Skeletal muscle tissue (tissue), 3 donors: ENCODE measurements at regions not wholly inside any gene's neighbourhood (a gene's known extent, or its start where the extent isn't known, plus 50 kb on each side); places are given as distances from the start of the nearest gene placed in this dataset.

Experiments used
- H3K27ac ChIP-seq: one replicate; pipeline ENCODE4 v1.7.0; 2013; ENCODE audit warnings: mild to moderate bottlenecking, low read depth, low read length, inconsistent platforms
- H3K27me3 ChIP-seq, 3 donors: one replicate each; pipeline ENCODE4 v1.7.0; 2013; ENCODE audit warnings: low read length in 3 of 3; ENCODE audit not compliant: control insufficient read depth in 3 of 3, insufficient read depth in 3 of 3
- H3K36me3 ChIP-seq, 3 donors: one replicate each; pipeline ENCODE4 v1.7.0; 2013; ENCODE audit warnings: low read length in 3 of 3; ENCODE audit not compliant: control insufficient read depth in 3 of 3, insufficient read depth in 3 of 3
- H3K4me1 ChIP-seq, 3 donors: one replicate each; pipeline ENCODE4 v1.7.0; 2013; ENCODE audit warnings: low read length in 3 of 3, mild to moderate bottlenecking in 3 of 3; ENCODE audit not compliant: control insufficient read depth in 3 of 3, insufficient read depth in 3 of 3
- H3K4me3 ChIP-seq, 3 donors: one replicate each; pipeline ENCODE4 v1.7.0; 2013; ENCODE audit warnings: low read length in 3 of 3
- H3K9ac ChIP-seq, 3 donors: one replicate each; pipeline ENCODE4 v1.7.0; 2013; ENCODE audit warnings: low read length in 3 of 3, mild to moderate bottlenecking in 3 of 3, moderate library complexity in 2 of 3, low read depth in 1 of 3
- H3K9me3 ChIP-seq, 3 donors: one replicate each; pipeline ENCODE4 v1.7.0; 2013; ENCODE audit warnings: low read length in 3 of 3; ENCODE audit not compliant: control insufficient read depth in 3 of 3
- donor health status: Osteomylitis.

GRCh38 chr7:17706275-17706674, 234.0 kb downstream of the SNX13 start:
- H3K27me3 ChIP-seq, result no peaks in the 10 kb centered on the region
- H3K4me3 ChIP-seq, result no peak overlapping the region
- no peak overlapping the region for H3K9ac ChIP-seq

GRCh38 chr7:17706734-17707133, 233.6 kb downstream of the SNX13 start:
- no peaks in the 10 kb centered on the region for H3K27me3 ChIP-seq
- no peaks in the 10 kb centered on the region for H3K9me3 ChIP-seq
- H3K9ac ChIP-seq, result no peak overlapping the region
- H3K4me3 ChIP-seq, result no peak overlapping the region
- no peaks in the 10 kb centered on the region for H3K36me3 ChIP-seq
- no peak overlapping the region for H3K27ac ChIP-seq
- no peaks in the 10 kb centered on the region for H3K4me1 ChIP-seq

More at GRCh38 chr7:17706275-17706674, 234.0 kb downstream of the SNX13 start:
- Histone ChIP-seq H3K4me1 (no peaks in the 10 kb centered on the region), H3K36me3 (no peaks in the 10 kb centered on the region), H3K27ac (no peak overlapping the region), H3K9me3 (no peaks in the 10 kb centered on the region)

- Histone ChIP-seq H3K4me1 (no peaks in the 10 kb centered on the region), H3K36me3 (no peaks in the 10 kb centered on the region), H3K4me3 (no peak overlapping the region), H3K27me3 (no peaks in the 10 kb centered on the region), H3K9ac (no peak overlapping the region), H3K9me3 (no peaks in the 10 kb centered on the region), H3K27ac (no peak overlapping the region)
Observed at GRCh38 chr7:17709127-17709526, 231.2 kb downstream of the SNX13 start.

- no peaks in the 10 kb centered on the region for H3K27me3 ChIP-seq
- no peak overlapping the region for H3K27ac ChIP-seq
- no peaks in the 10 kb centered on the region for H3K4me1 ChIP-seq
- H3K9me3 ChIP-seq, result no peaks in the 10 kb centered on the region
- no peak overlapping the region for H3K4me3 ChIP-seq
- no peaks in the 10 kb centered on the region for H3K36me3 ChIP-seq
- H3K9ac ChIP-seq, result no peak overlapping the region
Observed at GRCh38 chr7:17709599-17709998, 230.7 kb downstream of the SNX13 start.

DNA sequence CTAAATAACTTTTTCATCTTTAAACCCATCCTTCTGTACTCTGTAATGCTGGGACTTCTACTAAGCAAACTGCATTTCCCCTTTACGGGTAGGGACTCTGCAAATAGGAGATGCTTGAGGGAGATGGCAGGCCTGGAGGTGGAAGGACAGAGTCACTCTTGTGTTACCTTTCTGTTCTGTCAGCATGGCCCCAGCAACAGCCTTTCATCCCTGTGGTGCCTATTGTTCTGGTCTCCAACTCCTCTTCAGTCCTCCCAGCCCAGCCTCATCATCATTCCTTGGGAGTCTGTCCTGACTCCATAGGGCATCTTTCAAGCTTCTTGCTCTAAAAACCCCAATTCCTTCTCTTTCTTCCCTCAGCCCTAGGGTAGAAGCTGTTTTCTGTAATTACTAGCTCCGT, 230.0 kb downstream of the SNX13 start:
- Histone ChIP-seq H3K4me3 (no peak overlapping the region), H3K27ac (no peak overlapping the region), H3K27me3 (no peaks in the 10 kb centered on the region), H3K4me1 (no peaks in the 10 kb centered on the region), H3K36me3 (no peaks in the 10 kb centered on the region), H3K9ac (no peak overlapping the region), H3K9me3 (no peaks in the 10 kb centered on the region)

DNA sequence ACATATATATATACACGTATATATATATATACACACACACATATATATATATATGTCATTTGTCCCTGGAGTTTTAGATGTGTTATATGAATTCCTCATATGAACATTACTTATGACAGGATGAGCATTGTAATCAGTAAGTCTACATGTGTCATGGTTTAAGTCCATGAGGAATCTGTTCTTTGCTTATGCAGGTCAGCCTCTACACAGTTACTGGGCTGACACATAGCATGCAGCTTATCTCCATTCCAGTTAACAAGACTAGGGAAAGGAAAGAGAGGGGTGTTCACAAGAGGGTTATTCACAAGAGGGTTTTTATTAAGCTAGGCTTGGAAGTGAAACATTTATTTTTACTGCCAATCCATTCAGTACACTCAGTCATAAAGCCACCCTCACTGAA, 226.7 kb downstream of the SNX13 start:
- no peaks in the 10 kb centered on the region for H3K36me3 ChIP-seq
- H3K9me3 ChIP-seq, result no peaks in the 10 kb centered on the region
- no peak overlapping the region for H3K9ac ChIP-seq
- no peaks in the 10 kb centered on the region for H3K27me3 ChIP-seq
- no peak overlapping the region for H3K4me3 ChIP-seq
- no peaks in the 10 kb centered on the region for H3K4me1 ChIP-seq
- no peak overlapping the region for H3K27ac ChIP-seq

DNA sequence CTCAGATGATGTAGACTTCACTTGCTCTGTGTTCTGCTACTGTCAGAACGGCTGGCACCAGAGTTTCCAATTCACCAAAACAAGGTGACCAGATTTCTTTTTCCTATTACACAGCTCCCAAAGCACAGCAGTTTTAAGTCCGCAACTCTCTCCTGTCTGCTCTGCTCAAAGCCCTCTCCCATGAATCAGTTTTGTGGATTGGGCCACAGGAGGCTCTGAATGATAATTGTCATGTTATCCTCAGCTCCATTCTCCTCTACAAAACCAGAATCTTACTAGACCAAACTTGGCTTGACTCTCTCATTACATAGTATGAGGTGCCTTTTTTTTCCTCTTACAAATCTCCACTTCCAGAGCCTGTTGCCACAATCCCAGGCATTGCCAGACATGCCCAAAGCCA, 223.5 kb downstream of the SNX13 start:
- no peak overlapping the region for H3K9ac ChIP-seq
- no peaks in the 10 kb centered on the region for H3K9me3 ChIP-seq
- no peak overlapping the region for H3K27ac ChIP-seq
- no peaks in the 10 kb centered on the region for H3K27me3 ChIP-seq
- no peaks in the 10 kb centered on the region for H3K4me1 ChIP-seq
- H3K36me3 ChIP-seq, result no peaks in the 10 kb centered on the region
- no peak overlapping the region for H3K4me3 ChIP-seq

- H3K9ac ChIP-seq, result no peak overlapping the region
- H3K4me3 ChIP-seq, result no peak overlapping the region
- H3K27me3 ChIP-seq, result no peaks in the 10 kb centered on the region
- H3K4me1 ChIP-seq, result peaks cover 0 to 3% (median 0%) of the 10 kb centered on the region in 3 donors
- H3K36me3 ChIP-seq, result no peaks in the 10 kb centered on the region
- H3K27ac ChIP-seq, result no peak overlapping the region
- no peaks in the 10 kb centered on the region for H3K9me3 ChIP-seq
Observed at GRCh38 chr7:17719998-17720397, 220.3 kb downstream of the SNX13 start.

DNA sequence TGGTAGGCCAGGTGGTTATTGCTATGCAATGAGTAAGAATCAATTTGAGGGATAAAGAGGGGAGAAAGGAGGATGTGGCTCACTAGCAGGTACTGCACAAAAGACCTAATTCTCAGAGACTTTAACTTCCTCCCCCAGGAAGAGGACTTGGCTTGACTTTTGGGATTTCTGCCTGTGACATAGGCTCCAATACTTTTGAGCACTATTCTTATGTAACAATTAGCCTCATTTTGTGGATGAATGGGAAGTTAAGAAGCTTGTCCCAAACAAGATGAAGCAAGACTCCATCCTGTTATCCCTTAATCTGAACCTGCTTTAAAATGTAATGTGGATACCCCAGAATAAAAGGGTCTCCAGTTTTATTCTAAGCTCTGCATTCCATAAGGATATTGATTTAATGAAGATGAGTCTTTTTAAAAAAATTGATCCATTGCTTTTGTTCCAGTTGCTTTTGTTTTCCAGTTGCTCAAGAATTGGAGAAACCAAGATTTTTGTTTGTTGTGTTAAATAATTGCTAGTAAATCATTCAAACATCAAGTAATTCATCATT, 218.5 kb downstream of the SNX13 start:
- no peak overlapping the region for H3K27ac ChIP-seq
- no peaks in the 10 kb centered on the region for H3K27me3 ChIP-seq
- peaks cover 0 to 3% (median 0%) of the 10 kb centered on the region in 3 donors for H3K4me1 ChIP-seq
- no peaks in the 10 kb centered on the region for H3K36me3 ChIP-seq
- H3K9ac ChIP-seq, result no peak overlapping the region
- H3K9me3 ChIP-seq, result no peaks in the 10 kb centered on the region
- no peak overlapping the region for H3K4me3 ChIP-seq

DNA sequence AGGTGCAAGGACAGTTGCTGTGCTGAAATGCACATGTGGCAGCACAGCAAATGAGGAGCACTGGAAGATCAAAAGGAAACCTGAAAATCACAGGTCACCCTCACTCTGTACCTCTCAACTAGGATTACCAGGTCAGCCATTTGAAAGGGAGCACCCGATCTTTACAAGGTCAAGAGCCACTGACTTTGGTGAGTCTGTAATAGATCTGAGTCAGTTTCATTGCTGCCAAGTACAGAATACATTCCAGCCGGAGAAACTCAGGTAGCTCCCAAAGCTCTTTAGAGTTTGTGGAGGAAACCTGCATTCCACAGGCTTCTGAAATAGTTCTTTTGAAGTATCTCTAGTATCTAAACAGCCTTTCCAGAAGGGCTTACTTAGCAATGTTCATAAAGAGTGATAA, 217.5 kb downstream of the SNX13 start:
- no peak overlapping the region for H3K4me3 ChIP-seq
- H3K9ac ChIP-seq, result no peak overlapping the region
- H3K9me3 ChIP-seq, result no peaks in the 10 kb centered on the region
- H3K27me3 ChIP-seq, result no peaks in the 10 kb centered on the region
- H3K36me3 ChIP-seq, result no peaks in the 10 kb centered on the region
- no peak overlapping the region for H3K27ac ChIP-seq
- H3K4me1 ChIP-seq, result peaks cover 0 to 3% (median 0%) of the 10 kb centered on the region in 3 donors

GRCh38 chr7:17725821-17726220, 214.5 kb downstream of the SNX13 start:
- Histone ChIP-seq H3K9me3 (no peaks in the 10 kb centered on the region), H3K4me1 (peaks cover 0 to 3% (median 0%) of the 10 kb centered on the region in 3 donors), H3K9ac (no peak overlapping the region), H3K27ac (no peak overlapping the region), H3K36me3 (no peaks in the 10 kb centered on the region), H3K4me3 (no peak overlapping the region), H3K27me3 (no peaks in the 10 kb centered on the region)
